Effector CD4-positive, alpha-beta T cell (primary cell): ENCODE measurements at regions not wholly inside any gene's neighbourhood (a gene's known extent, or its start where the extent isn't known, plus 50 kb on each side); places are given as distances from the start of the nearest gene placed in this dataset.
A peak's percentile ranks its signal among the peaks of the same experiment; 100 is the strongest.

Experiments
- DNase-seq: peaks from one replicate; pipeline ENCODE4 v3.0.0-alpha.2; 2020

GRCh38 chr17:79415909-79416308, 194.9 kb downstream of the RBFOX3 start:
- no peak for DNase-seq

DNA sequence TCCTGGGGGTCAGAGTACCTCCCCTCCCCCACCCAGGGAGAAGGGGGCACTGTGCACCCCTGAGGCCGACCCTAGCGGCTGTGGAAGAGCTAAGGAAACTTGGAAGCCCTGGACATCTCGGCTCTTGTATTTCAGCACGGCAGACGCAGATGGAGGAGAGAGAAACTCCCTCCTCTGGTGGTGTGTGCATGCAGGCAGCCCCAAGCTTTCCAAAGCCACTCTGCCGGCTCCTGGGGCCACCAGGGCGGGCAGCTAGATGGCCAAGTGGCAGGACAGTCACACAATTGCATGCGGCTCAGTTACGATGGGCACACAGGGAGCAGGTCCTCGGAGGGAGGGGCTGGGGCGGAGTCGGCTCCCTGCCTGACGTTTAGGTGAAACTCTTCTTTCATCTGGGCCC, 195.5 kb downstream of the RBFOX3 start:
- DNase-seq, result no peak

DNA sequence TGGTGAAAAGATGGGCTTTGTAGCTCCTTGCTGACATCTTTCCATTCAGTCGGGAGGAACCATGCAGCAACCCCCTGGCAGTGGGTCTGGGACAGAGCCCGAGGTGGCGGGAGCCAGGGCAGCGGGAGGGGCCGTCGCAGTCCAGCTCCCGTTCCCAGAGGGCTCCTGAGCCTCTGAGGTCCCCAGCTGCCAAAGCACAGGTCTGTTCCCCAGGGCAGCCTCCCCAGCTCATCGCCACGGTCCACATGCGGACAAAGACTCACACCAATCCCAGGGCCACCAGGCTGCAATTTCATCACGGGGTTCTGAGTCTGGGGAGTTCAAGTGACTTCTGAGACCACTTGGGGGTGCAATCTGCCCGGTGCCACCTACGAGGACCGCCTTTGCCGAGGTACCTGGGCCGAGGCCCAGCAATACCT, 196.0 kb downstream of the RBFOX3 start:
- no peak for DNase-seq

DNA sequence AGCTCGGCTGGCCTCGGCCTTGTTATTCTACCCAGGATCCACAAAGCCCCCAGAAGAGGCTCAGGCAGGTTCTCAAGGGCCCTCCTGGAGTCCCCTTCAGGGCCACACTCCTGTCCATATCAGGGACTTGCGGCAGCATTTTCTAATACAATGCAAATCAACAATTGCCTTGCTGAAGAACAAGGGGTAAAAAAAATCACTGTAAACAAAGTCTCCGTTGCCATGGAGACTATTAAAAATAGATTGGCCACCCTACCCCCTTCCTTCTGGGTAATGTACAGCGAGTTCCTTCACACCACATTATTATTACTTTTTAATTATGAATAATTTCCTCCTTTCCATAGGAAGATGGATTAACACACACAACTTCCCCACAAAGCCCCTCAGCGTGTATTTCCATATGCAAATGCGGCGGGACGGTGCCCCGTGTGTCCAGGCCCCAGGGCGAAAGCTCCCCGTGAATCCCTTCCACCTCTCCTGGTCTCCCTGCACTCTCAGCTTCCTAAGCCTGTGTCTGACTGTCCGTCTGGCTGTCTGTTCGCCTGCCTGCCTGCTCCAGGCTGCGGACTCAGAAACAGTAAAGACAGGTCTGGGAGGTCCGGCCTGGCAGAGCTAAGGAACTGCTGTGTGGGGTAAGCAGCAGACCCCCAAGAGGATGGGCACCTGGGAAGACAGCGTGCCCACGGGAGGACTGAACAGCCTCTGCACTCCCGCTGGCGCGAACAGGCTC, 196.6 kb downstream of the RBFOX3 start:
- no peak for DNase-seq

DNA sequence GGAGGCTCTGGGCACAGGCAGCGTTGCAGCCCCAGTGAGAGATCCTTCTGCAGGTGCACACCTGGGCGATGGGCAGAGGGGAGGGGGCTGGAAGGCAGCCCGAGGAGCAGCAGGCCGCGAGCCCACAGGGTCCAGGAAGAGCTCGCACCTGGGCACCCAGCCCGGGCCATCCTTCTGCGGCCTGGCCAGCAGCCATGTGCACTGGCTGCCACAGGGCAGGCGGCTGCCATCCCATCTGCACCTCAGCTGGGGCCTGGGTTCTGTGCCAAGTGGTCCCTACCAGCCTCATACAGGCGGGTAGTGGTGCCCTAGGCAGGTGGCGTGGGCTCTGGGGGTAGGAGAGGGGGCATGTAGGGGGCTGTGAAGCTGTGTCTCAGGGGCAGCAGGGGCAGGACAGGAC, 197.2 kb downstream of the RBFOX3 start:
- no peak for DNase-seq

- DNase-seq, result no peak
Measured at GRCh38 chr17:79412886-79413390, 197.9 kb downstream of the RBFOX3 start.

DNA sequence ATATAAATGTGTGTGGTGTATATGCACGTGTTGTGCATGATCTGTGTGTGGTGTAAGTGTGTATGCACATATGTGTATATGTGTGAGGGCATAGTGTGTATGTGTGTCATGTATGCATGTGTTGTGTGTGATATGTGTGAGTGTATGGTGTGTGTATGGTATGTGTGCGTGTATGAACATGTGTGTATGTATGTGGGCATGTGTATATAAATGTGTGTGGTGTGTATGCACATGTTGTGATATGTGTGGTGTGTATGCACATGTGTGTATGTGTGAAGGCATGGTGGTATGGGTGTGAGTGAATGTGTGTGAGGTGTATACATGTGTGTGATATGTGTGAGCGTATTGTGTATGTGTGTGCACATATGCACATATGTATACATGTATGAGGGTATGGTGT, 198.7 kb downstream of the RBFOX3 start:
- no peak for DNase-seq

DNA sequence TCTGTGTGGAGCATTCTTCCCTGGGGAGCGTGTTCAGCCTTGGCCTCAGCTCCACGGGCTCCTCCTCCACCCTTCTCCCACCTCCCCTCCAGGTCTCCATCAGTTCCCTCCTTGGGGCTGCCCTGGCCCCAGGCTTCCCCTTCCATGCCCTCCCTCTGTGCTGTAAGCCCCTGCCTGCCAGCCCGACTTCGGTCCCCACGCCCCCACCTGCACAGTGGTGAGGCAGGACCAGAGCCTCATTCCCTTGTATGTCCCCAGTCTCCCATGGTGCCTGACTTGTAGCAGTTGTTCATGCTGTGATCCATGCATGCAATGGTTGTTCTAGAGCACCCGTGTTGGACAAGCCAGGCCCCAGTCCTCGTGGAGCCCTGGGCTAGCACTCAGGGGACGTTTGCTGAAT, 199.4 kb downstream of the RBFOX3 start:
- no peak for DNase-seq

- DNase-seq, result no peak
Measured at GRCh38 chr17:79410681-79411080, 200.2 kb downstream of the RBFOX3 start.

- no peak for DNase-seq
Measured at GRCh38 chr17:79408251-79408650, 202.6 kb downstream of the RBFOX3 start.

DNA sequence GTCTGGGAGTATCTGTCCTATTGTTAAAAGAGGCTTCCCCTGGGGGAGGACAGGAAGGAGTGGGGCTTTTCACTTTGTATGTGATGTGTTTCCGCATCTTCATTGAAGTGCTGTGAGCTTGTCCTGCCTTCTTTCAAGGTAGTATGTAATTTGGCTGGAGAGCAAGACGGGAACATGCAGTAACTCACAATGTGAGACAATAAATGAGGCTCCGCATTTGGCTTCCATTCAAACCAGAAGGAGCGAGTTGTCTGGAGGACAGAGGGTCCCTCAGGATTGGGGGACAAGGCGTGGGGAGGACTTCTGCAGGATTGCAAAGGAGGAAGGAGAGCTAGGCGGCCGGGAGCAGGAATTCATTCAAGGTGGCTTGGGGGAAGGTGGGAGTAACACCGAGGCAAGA, 203.5 kb downstream of the RBFOX3 start:
- DNase-seq, result no peak

DNA sequence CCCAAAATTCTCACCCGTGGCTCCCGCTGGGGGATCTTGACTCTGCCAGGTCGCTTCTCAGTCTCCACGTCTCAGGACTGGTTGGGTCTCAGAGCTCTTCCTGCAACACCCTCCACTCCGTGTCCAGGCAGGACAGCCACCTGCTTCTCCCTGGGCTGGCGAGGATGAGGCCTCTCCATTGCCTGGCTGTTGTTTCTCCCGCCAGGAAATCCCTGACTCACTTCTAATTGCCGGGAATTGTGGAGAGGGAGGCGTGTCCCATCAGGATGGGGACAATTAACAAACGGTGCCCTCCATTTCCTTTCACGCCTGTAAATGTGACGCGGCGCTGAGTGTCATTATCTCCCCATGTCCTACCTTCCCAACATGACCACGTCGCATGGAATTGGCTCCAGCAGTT, 204.5 kb downstream of the RBFOX3 start:
- DNase-seq, result no peak

GRCh38 chr17:79405823-79406222, 205.0 kb downstream of the RBFOX3 start:
- DNase-seq, result no peak

DNA sequence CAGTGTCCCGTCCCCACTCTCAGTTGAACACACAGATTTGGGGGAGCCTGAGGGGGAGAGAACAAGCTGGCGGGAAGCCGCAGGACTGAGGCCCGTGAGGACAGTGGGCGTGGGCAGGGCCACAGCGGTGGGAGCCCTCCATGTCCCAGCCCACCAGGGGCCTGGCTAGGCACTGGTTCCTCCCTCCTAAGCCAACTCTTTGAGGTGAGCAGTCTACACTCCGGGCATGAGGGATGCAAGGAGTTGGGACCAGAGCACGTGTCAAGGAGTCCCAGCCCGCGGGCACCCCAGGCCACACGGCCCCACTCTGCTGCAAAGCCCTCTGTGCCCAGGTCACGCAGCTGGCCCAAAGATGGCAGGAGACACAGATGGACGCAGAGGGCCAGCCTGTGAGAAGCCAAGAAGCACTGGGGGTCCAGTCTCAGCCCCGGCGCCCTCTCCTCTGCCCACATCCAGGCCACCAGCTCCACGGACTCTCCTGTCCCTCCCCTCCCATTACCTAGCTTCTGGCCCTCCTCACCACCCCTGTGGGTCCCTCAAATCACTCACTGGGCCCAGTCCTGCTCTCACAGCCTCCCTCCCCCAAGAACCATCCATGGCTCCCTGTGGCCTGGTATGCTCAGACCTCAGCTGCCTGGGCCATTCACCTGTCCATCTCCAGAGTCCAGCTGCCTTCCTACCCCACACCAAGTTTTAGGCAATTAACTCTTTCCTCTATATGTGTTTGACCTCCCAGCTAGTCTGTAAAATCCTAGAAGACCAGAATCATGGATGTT, 206.5 kb downstream of the RBFOX3 start:
- DNase-seq, result no peak

GRCh38 chr17:79401704-79402674, 208.9 kb downstream of the RBFOX3 start:
- no peak for DNase-seq

DNA sequence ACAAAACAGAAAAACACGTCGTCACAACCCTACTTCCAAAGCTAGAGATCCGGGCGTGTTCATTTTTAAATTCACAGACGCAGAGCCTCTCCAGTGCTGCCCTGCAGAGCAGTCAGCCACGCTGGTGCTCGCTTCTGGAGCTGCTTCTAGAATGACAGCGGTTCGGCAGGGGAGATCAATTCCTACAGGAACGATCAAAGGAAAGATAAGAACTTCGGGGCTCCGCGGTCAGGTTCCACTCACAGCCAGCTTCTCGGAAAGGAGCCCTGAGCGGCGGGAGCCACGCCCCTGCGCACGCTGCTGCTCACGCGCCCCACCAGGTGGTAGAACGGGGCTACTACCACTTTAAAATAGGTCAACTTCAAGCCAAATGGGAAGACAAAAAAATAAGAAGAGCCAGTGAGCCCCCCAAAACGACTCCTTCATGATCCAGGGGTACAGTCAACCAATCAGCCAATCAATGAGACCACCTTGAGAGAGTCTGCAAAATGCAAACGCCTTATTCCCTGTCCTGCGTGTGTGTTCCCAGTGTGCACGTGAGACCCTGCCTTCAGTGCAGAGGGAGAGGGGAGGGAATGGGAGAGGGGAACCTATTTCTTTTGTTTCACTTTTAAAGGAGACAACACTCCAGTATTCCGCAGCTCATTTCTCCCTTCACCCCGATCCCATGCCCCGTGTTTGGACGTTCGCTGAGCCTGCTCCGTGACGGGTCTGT, 209.7 kb downstream of the RBFOX3 start:
- DNase-seq, result peak; percentile 58

- DNase-seq, result no peak
Measured at GRCh38 chr17:79399610-79400144, 211.2 kb downstream of the RBFOX3 start.

GRCh38 chr17:79398441-79398840, 212.4 kb downstream of the RBFOX3 start:
- no peak for DNase-seq

- DNase-seq, result no peak
Measured at GRCh38 chr17:79396696-79397095, 214.2 kb downstream of the RBFOX3 start.

GRCh38 chr17:79395545-79395944, 215.3 kb downstream of the RBFOX3 start:
- DNase-seq, result no peak

GRCh38 chr17:79395066-79395465, 215.8 kb downstream of the RBFOX3 start:
- no peak for DNase-seq
